GM08714 (cell line): ENCODE measurements at regions not wholly inside any gene's neighbourhood (a gene's known extent, or its start where the extent isn't known, plus 50 kb on each side); places are given as distances from the start of the nearest gene placed in this dataset.

Source experiments
- H3K4me3 ChIP-seq: fragments of 200-500 bp; sonication (Bioruptor generic); 2 replicates; pipeline ENCODE4 v1.5.1; 2014; ENCODE audit warnings: mild to moderate bottlenecking, low read length, inconsistent platforms
- ZNF274 ChIP-seq: IDR thresholded peaks from 2 replicates; pipeline ENCODE4 v1.6.1; 2012; ENCODE audit warnings: mild to moderate bottlenecking, low read depth, low read length

- TF ChIP-seq ZNF274 = no peak
- H3K4me3 ChIP-seq = no peak overlapping the region
Observed at GRCh38 chr1:106908689-106909088, 147.8 kb upstream of the PRMT6 start.

- no peak overlapping the region for H3K4me3 ChIP-seq
- TF ChIP-seq ZNF274 = no peak
Observed at GRCh38 chr1:106910798-106911197, 145.7 kb upstream of the PRMT6 start.

GRCh38 chr1:106912131-106912530, 144.3 kb upstream of the PRMT6 start:
- no peak overlapping the region for H3K4me3 ChIP-seq
- TF ChIP-seq ZNF274 = no peak

- no peak for TF ChIP-seq ZNF274
- H3K4me3 ChIP-seq = no peak overlapping the region
Observed at GRCh38 chr1:106921186-106921585, 135.3 kb upstream of the PRMT6 start.

- no peak for TF ChIP-seq ZNF274
- no peak overlapping the region for H3K4me3 ChIP-seq
Observed at GRCh38 chr1:106924360-106924759, 132.1 kb upstream of the PRMT6 start.

- no peak for TF ChIP-seq ZNF274
- no peak overlapping the region for H3K4me3 ChIP-seq
Observed at GRCh38 chr1:106925750-106926149, 130.7 kb upstream of the PRMT6 start.

- no peak overlapping the region for H3K4me3 ChIP-seq
- TF ChIP-seq ZNF274 = no peak
Observed at GRCh38 chr1:106926803-106927582, 129.5 kb upstream of the PRMT6 start.

- no peak overlapping the region for H3K4me3 ChIP-seq
- TF ChIP-seq ZNF274 = no peak
Observed at GRCh38 chr1:106937104-106937503, 119.4 kb upstream of the PRMT6 start.

- no peak for TF ChIP-seq ZNF274
Observed at GRCh38 chr1:106944721-106945120, 111.8 kb upstream of the PRMT6 start.

GRCh38 chr1:106952776-106953175, 103.7 kb upstream of the PRMT6 start:
- no peak overlapping the region for H3K4me3 ChIP-seq
- no peak for TF ChIP-seq ZNF274

More at GRCh38 chr1:106944721-106945120, 111.8 kb upstream of the PRMT6 start:
- H3K4me3 ChIP-seq = no peak overlapping the region

GRCh38 chr1:106954661-106955229, 101.7 kb upstream of the PRMT6 start:
- no peak overlapping the region for H3K4me3 ChIP-seq
- no peak for TF ChIP-seq ZNF274

- H3K4me3 ChIP-seq = no peak overlapping the region
- TF ChIP-seq ZNF274 = no peak
Observed at GRCh38 chr1:106956721-106957120, 99.8 kb upstream of the PRMT6 start.

GRCh38 chr1:106957795-106958194, 98.7 kb upstream of the PRMT6 start:
- TF ChIP-seq ZNF274 = no peak
- H3K4me3 ChIP-seq = no peak overlapping the region

- no peak for TF ChIP-seq ZNF274
- no peak overlapping the region for H3K4me3 ChIP-seq
Observed at GRCh38 chr1:106960412-106960811, 96.1 kb upstream of the PRMT6 start.

GRCh38 chr1:106961646-106962045, 94.8 kb upstream of the PRMT6 start:
- no peak overlapping the region for H3K4me3 ChIP-seq
- no peak for TF ChIP-seq ZNF274

- H3K4me3 ChIP-seq = no peak overlapping the region
- TF ChIP-seq ZNF274 = no peak
Observed at GRCh38 chr1:106962591-106962990, 93.9 kb upstream of the PRMT6 start.

GRCh38 chr1:106964495-106964894, 92.0 kb upstream of the PRMT6 start:
- no peak for TF ChIP-seq ZNF274
- H3K4me3 ChIP-seq = no peak overlapping the region
